ENCODE measurements at regions not wholly inside any gene's neighbourhood (a gene's known extent, or its start where the extent isn't known, plus 50 kb on each side); places are given as distances from the start of the nearest gene placed in this dataset.

GRCh38 chr13:106721599-106721998 is 153.7 kb upstream of the ARGLU1 start:
- TF ChIP-seq CTCF (conservative IDR thresholded peaks at IDR 0.05) (no peak), ZFX (IDR thresholded peaks at IDR 0.05) (no peak)

Data from C4-2B (cell line).